ENCODE measurements at regions not wholly inside any gene's neighbourhood (a gene's known extent, or its start where the extent isn't known, plus 50 kb on each side); places are given as distances from the start of the nearest gene placed in this dataset.

DNA sequence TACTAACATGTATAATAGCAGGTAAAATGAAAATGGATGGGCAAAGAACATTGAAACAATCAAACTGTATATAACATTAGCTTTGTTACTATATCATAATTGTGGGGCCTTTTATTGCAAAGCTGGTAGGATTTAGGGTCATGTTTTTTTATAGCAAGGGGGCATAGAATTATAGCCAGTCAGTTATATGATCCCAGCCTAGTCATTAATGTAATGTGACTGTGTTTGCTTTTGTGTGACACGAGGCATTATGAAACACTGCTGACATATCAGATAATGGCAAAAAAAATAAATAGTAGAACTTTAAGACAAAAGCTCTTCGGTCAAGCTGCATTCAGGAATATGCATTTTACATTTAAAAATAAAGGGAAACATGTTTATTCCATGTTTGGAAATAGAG is 81.3 kb upstream of the ZNF281 start (continued):
- TF ChIP-seq, protein P1, sequence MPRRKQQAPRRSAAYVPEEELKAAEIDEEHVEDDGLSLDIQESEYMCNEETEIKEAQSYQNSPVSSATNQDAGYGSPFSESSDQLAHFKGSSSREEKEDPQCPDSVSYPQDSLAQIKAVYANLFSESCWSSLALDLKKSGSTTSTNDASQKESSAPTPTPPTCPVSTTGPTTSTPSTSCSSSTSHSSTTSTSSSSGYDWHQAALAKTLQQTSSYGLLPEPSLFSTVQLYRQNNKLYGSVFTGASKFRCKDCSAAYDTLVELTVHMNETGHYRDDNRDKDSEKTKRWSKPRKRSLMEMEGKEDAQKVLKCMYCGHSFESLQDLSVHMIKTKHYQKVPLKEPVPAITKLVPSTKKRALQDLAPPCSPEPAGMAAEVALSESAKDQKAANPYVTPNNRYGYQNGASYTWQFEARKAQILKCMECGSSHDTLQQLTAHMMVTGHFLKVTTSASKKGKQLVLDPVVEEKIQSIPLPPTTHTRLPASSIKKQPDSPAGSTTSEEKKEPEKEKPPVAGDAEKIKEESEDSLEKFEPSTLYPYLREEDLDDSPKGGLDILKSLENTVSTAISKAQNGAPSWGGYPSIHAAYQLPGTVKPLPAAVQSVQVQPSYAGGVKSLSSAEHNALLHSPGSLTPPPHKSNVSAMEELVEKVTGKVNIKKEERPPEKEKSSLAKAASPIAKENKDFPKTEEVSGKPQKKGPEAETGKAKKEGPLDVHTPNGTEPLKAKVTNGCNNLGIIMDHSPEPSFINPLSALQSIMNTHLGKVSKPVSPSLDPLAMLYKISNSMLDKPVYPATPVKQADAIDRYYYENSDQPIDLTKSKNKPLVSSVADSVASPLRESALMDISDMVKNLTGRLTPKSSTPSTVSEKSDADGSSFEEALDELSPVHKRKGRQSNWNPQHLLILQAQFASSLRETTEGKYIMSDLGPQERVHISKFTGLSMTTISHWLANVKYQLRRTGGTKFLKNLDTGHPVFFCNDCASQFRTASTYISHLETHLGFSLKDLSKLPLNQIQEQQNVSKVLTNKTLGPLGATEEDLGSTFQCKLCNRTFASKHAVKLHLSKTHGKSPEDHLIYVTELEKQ (tag by site-specific recombination; IDR thresholded peaks at IDR 0.05; ENCODE audit: borderline replicate concordance) = peak; percentile 68; the same call in 1 of the 2 replicates
- TF ChIP-seq, protein P2, sequence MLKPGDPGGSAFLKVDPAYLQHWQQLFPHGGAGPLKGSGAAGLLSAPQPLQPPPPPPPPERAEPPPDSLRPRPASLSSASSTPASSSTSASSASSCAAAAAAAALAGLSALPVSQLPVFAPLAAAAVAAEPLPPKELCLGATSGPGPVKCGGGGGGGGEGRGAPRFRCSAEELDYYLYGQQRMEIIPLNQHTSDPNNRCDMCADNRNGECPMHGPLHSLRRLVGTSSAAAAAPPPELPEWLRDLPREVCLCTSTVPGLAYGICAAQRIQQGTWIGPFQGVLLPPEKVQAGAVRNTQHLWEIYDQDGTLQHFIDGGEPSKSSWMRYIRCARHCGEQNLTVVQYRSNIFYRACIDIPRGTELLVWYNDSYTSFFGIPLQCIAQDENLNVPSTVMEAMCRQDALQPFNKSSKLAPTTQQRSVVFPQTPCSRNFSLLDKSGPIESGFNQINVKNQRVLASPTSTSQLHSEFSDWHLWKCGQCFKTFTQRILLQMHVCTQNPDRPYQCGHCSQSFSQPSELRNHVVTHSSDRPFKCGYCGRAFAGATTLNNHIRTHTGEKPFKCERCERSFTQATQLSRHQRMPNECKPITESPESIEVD (tag by site-specific recombination; IDR thresholded peaks at IDR 0.05) = peak; percentile 93
- TF ChIP-seq, protein P3, sequence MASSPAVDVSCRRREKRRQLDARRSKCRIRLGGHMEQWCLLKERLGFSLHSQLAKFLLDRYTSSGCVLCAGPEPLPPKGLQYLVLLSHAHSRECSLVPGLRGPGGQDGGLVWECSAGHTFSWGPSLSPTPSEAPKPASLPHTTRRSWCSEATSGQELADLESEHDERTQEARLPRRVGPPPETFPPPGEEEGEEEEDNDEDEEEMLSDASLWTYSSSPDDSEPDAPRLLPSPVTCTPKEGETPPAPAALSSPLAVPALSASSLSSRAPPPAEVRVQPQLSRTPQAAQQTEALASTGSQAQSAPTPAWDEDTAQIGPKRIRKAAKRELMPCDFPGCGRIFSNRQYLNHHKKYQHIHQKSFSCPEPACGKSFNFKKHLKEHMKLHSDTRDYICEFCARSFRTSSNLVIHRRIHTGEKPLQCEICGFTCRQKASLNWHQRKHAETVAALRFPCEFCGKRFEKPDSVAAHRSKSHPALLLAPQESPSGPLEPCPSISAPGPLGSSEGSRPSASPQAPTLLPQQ (tag by site-specific recombination; IDR thresholded peaks at IDR 0.05) = peak; percentile 50; the same call in 1 of the 2 replicates
- TF ChIP-seq MEIS1 (CRISPR knock-in tag; IDR thresholded peaks at IDR 0.05; ENCODE audit: borderline replicate concordance) (no peak), ZNF302 (tag by site-specific recombination; IDR thresholded peaks at IDR 0.05; ENCODE audit: low read depth) (no peak), FEZF1 (tag by site-specific recombination; IDR thresholded peaks at IDR 0.05) (peak; percentile 87), ZNF76 (tag by site-specific recombination; IDR thresholded peaks at IDR 0.05; ENCODE audit: borderline replicate concordance, low read depth) (no peak), ZNF776 (tag by site-specific recombination; IDR thresholded peaks at IDR 0.05; ENCODE audit: borderline replicate concordance) (no peak), YY1 (tag by site-specific recombination; IDR thresholded peaks at IDR 0.05) (no peak), GLIS1 (tag by site-specific recombination; IDR thresholded peaks at IDR 0.05) (no peak), ZNF596 (tag by site-specific recombination; IDR thresholded peaks at IDR 0.05) (0 out of 2 replicates have a peak, but pooled peaks have one; percentile 36), ZNF560 (tag by site-specific recombination; IDR thresholded peaks at IDR 0.05; ENCODE audit: borderline replicate concordance) (no peak), ZBTB20 (tag by site-specific recombination; IDR thresholded peaks at IDR 0.05) (peak; percentile 26; the same call in 1 of the 2 replicates), ZNF600 (tag by site-specific recombination; IDR thresholded peaks at IDR 0.05) (no peak), WT1 (tag by site-specific recombination; IDR thresholded peaks at IDR 0.05) (peak; percentile 67), ZNF23 (tag by site-specific recombination; IDR thresholded peaks at IDR 0.05; ENCODE audit: borderline replicate concordance) (no peak), HOXC10 (CRISPR knock-in tag; IDR thresholded peaks at IDR 0.05) (no peak), OVOL3 (tag by site-specific recombination; IDR thresholded peaks at IDR 0.05) (peak; percentile 90), ZNF184 (tag by site-specific recombination; IDR thresholded peaks at IDR 0.05) (no peak)
- TF ChIP-seq, protein P4, sequence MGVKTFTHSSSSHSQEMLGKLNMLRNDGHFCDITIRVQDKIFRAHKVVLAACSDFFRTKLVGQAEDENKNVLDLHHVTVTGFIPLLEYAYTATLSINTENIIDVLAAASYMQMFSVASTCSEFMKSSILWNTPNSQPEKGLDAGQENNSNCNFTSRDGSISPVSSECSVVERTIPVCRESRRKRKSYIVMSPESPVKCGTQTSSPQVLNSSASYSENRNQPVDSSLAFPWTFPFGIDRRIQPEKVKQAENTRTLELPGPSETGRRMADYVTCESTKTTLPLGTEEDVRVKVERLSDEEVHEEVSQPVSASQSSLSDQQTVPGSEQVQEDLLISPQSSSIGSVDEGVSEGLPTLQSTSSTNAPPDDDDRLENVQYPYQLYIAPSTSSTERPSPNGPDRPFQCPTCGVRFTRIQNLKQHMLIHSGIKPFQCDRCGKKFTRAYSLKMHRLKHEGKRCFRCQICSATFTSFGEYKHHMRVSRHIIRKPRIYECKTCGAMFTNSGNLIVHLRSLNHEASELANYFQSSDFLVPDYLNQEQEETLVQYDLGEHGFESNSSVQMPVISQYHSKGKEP (tag by site-specific recombination; IDR thresholded peaks at IDR 0.05) = peak; percentile 93

Measured in HEK293 (cell line).